Effector memory CD8-positive, alpha-beta T cell (primary cell): ENCODE measurements at regions not wholly inside any gene's neighbourhood (a gene's known extent, or its start where the extent isn't known, plus 50 kb on each side); places are given as distances from the start of the nearest gene placed in this dataset.

Experiments
- ATAC-seq: fragments of 150-1000 bp; cut with Tn5 transposase; replicated peaks from 2 replicates; pipeline ENCODE4 v1.10.0; 2021; ENCODE audit warnings: mild to moderate bottlenecking, moderate library complexity
- DNase-seq, 3 experiments: peaks; one replicate each; pipeline ENCODE4 v3.0.0; 2021
- H3K27ac Mint-ChIP-seq, 2 donors: one replicate each; pipeline ENCODE4 v1.8.0; 2022; ENCODE audit warnings: mild to moderate bottlenecking in 2 of 2, mixed read lengths in 2 of 2, moderate library complexity in 2 of 2
- H3K27me3 Mint-ChIP-seq, 2 donors: one replicate each; pipeline ENCODE4 v1.8.0; 2022; ENCODE audit warnings: mixed read lengths in 2 of 2
- H3K36me3 Mint-ChIP-seq: one replicate; pipeline ENCODE4 v1.8.0; 2022; ENCODE audit warnings: mild to moderate bottlenecking, moderate library complexity, mixed read lengths; ENCODE audit not compliant: insufficient read depth
- H3K4me1 Mint-ChIP-seq, 2 donors: one replicate each; pipeline ENCODE4 v1.8.0; 2022; ENCODE audit warnings: low read depth in 2 of 2, mixed read lengths in 2 of 2
- H3K4me3 Mint-ChIP-seq, 2 donors: one replicate each; pipeline ENCODE4 v1.8.0; 2022; ENCODE audit warnings: mild to moderate bottlenecking in 2 of 2, mixed read lengths in 2 of 2, moderate library complexity in 2 of 2
- H3K9me3 Mint-ChIP-seq, 2 donors: one replicate each; pipeline ENCODE4 v1.8.0; 2022; ENCODE audit warnings: mixed read lengths in 2 of 2

DNA sequence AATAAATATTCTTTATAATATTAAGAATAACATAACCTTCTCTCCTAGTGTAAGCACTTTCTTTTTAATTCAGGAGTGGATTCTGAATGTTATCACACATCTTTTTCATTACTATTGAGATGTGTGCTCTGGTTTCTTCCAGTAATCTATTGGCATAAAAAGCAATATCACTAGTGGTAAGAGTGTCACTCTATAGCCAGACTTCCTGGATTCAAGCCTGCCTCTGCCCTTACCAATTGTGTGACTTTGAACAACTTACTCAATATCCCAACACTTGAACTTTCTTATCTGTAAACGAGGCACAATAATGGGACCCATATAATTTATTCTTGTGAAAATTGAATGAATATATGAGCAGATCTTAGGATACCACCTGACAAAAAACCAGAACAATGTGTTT, 71.0 kb downstream of the SEM1 start:
- H3K36me3 Mint-ChIP-seq: no peaks in the 10 kb centered on the region
- no peaks in the 10 kb centered on the region for H3K4me1 Mint-ChIP-seq
- DNase-seq (no peak), ATAC-seq (no peak)
- no peaks in the 10 kb centered on the region for H3K9me3 Mint-ChIP-seq
- no peak overlapping the region for H3K4me3 Mint-ChIP-seq
- no peak overlapping the region for H3K27ac Mint-ChIP-seq
- H3K27me3 Mint-ChIP-seq: peaks cover 0 to 9% of the 10 kb centered on the region in 2 donors

DNA sequence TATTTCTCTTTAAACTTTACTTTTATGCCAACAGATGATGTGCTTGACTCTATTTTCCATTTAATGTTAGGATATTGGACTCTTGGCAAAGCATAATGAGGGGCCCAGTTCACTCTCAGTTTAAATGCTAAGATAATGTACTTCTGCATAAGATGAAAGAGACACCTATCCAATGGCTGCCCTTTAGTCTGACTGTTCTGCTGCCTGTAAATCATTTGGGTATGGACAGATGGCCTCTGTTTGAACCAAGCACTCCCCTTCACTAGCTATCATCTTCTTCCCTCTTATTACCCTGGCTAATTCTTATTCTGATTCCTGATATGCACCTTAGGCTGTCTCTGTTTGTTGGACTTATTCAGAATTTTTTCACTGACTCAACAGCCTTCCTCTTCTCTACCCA, 72.1 kb downstream of the SEM1 start:
- DNase-seq: no peak
- H3K27me3 Mint-ChIP-seq: peaks cover 0 to 9% of the 10 kb centered on the region in 2 donors

DNA sequence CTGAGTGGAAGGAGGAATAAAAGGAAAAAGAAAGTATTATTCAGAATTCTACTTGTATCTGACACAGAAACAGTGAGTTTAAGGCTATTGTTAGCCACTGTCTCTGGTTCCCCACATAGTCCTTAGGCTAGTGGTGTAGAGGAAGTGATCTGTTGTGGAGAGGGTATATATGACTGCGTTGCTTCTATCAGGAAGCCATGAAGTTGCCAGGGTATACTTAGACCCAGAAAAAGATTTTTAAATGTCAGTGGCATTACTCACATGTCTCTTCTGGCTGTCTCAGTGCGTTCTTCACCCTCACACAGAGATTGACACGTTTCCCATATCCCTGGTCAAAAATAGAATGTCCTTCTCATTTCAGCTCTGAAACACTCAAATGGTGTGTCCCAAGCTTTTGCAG, 72.7 kb downstream of the SEM1 start:
- Mint-ChIP-seq H3K36me3 (no peaks in the 10 kb centered on the region), H3K4me1 (no peaks in the 10 kb centered on the region), H3K27ac (no peak overlapping the region), H3K4me3 (no peak overlapping the region), H3K27me3 (peaks cover 2 to 12% of the 10 kb centered on the region in 2 donors), H3K9me3 (no peaks in the 10 kb centered on the region)
- DNase-seq (no peak), ATAC-seq (no peak)

More for the DNA sequence above, 72.1 kb downstream of the SEM1 start:
- Mint-ChIP-seq H3K4me1 (no peaks in the 10 kb centered on the region), H3K9me3 (no peaks in the 10 kb centered on the region), H3K4me3 (no peak overlapping the region), H3K27ac (no peak overlapping the region), H3K36me3 (no peaks in the 10 kb centered on the region)
- no peak for ATAC-seq

DNA sequence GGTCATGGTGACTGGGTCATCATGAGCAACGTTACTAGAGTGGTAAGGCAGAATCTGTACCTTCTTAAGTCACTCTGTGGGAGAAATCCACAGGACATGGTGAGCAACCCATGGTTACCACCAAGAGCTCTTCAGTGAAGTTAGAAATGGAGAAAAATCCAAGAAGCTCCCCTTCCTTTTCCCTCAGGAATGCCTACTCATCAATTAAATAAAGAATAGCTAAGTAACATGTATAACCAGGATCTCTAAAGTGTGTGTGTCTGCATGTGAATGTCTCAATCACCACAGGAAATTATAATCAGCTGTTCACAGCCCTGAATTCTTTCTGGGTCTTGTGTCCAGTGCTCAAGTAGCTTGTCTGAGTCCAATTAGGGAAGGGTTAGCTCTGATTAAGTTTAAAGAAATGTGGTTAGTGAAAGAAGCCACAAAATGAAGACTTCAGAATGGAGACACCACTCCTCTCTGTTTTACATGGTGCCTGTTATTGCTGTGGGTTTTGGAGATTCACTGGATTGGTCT, 73.2 kb downstream of the SEM1 start:
- H3K9me3 Mint-ChIP-seq: no peaks in the 10 kb centered on the region
- ATAC-seq (no peak), DNase-seq (no peak)
- no peaks in the 10 kb centered on the region for H3K4me1 Mint-ChIP-seq
- H3K27ac Mint-ChIP-seq: no peak overlapping the region
- peaks cover 8 to 13% of the 10 kb centered on the region in 2 donors for H3K27me3 Mint-ChIP-seq
- no peaks in the 10 kb centered on the region for H3K36me3 Mint-ChIP-seq
- no peak overlapping the region for H3K4me3 Mint-ChIP-seq

DNA sequence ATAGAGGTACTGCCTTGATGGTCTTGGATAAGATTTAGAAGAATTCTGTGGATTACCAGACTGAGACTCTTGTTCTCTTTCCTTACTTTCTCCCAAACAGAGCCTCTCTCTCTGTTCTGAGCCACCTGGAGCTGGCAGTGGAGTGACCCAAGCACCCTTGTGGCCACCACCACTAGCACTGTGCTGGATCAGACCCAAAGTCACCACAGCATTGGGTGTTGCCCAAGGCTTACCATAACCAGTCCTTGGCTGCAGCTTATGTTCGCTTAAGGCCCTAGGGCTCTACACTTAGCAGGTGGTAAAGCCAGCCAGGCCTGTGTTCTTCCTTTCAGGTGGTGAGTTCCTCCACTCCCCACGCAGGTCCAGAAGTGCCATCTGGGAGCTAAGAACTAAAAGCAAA, 79.8 kb downstream of the SEM1 start:
- H3K9me3 Mint-ChIP-seq: peaks cover 4 to 35% of the 10 kb centered on the region in 2 donors
- no peak overlapping the region for H3K27ac Mint-ChIP-seq
- no peaks in the 10 kb centered on the region for H3K4me1 Mint-ChIP-seq
- H3K4me3 Mint-ChIP-seq: no peak overlapping the region
- no peaks in the 10 kb centered on the region for H3K36me3 Mint-ChIP-seq
- peaks cover 5 to 19% of the 10 kb centered on the region in 2 donors for H3K27me3 Mint-ChIP-seq
- ATAC-seq (no peak), DNase-seq (no peak)

DNA sequence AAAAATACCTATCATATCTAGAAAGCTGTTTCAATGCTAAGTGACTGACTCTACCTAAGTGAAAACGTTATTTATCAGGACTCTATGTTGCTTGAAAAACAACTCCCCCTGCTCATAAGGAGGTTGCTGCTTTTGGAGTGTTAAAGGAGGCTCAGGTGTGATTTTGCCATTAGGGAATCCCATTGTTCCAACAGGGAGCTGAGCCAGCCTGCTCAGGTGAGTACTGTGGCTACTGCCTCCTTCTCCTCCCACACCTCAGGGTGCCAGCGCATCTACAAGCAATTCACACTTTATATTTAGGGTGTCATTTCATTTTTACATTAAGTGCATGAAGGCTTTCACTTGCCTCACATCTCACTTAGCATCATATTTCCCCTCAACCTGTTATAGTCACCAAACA, 84.7 kb downstream of the SEM1 start:
- H3K9me3 Mint-ChIP-seq: peaks cover 7 to 43% of the 10 kb centered on the region in 2 donors
- no peaks in the 10 kb centered on the region for H3K36me3 Mint-ChIP-seq
- peaks cover 0 to 10% of the 10 kb centered on the region in 2 donors for H3K27me3 Mint-ChIP-seq
- no peaks in the 10 kb centered on the region for H3K4me1 Mint-ChIP-seq
- H3K4me3 Mint-ChIP-seq: no peak overlapping the region
- no peak for DNase-seq
- H3K27ac Mint-ChIP-seq: no peak overlapping the region
- no peak for ATAC-seq

DNA sequence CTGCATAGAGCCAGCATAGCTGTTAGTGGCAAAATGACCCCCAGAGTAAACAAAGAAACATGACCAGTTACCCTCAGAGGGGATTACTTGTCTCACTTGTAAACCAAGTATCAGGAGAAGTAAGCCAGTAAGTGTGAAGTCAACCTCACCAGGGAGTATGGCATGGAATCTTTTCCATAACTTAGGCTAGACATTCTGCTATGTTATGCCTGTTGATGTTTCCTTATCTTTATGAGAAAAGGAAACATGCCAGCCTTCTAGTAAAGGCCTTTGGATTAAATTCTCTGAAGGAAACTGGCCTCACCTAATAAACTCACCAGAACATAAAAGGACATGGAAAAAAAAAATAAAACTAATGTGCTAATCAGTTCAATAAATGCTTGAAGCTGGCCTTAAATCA, 87.7 kb downstream of the SEM1 start:
- H3K4me3 Mint-ChIP-seq: no peak overlapping the region
- no peaks in the 10 kb centered on the region for H3K36me3 Mint-ChIP-seq
- DNase-seq (no peak), ATAC-seq (no peak)
- H3K27me3 Mint-ChIP-seq: no peaks in the 10 kb centered on the region
- peaks cover 5 to 30% of the 10 kb centered on the region in 2 donors for H3K9me3 Mint-ChIP-seq
- no peaks in the 10 kb centered on the region for H3K4me1 Mint-ChIP-seq
- H3K27ac Mint-ChIP-seq: no peak overlapping the region

DNA sequence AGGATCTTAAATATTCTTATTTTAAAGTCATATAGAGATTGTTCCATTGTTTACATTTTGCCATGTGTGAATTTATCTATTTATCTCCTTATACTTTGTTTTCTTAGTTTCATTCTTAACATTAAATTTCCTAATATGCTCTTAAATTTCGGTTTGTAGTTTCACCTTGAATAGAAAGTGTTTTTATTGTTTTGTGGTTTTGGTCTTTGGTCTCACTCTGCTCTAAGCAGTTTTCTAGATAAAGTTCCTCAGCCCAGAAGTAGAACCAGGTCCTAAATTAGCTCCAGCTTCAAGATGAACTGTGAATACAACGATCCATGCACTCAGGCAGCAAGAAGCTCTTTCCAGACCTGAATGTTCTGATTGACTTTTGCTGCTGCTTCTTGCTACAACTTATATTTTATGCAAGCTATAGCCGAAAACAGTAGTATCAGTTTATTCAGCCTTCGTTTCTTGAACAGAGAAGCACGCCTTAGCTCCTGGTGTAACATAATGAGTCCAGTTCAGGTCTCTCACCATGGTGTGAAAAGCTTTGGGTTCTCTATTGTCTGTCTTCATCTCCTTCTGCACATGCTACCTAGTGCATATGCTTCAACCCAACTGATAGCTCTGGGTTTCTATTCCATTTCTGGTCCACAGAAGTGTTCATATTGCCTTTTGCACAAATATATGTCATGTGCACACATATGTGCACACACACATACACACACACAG, 95.3 kb downstream of the SEM1 start:
- Mint-ChIP-seq H3K4me1 (no peaks in the 10 kb centered on the region), H3K4me3 (no peak overlapping the region), H3K36me3 (no peaks in the 10 kb centered on the region), H3K9me3 (peaks cover 6 to 16% of the 10 kb centered on the region in 2 donors), H3K27me3 (peaks cover 0 to 5% of the 10 kb centered on the region in 2 donors), H3K27ac (no peak overlapping the region)
- DNase-seq: no peak
- no peak for ATAC-seq

DNA sequence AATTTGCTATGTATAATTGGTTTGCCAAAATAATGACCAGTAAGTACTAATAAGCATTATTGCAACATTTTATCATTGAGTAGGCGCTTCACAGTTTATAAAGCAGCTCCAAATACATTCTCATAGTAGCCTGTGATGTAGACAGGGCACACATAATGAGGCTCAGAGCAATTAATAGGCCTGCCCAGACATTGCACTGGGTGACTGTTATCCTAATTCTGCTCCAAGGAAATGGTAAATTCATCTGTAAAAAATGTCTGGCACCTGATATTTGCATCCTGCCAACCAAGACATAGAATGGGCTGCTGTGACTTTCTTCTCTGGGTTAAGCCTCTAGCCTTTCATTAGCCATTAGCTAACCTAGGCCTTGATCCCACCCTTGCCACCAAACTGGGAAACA, 97.6 kb downstream of the SEM1 start:
- H3K9me3 Mint-ChIP-seq: peaks cover 4 to 9% of the 10 kb centered on the region in 2 donors
- H3K36me3 Mint-ChIP-seq: no peaks in the 10 kb centered on the region
- no peak for ATAC-seq
- no peak for DNase-seq
- no peaks in the 10 kb centered on the region for H3K4me1 Mint-ChIP-seq
- no peak overlapping the region for H3K4me3 Mint-ChIP-seq
- H3K27me3 Mint-ChIP-seq: peaks cover 10 to 11% of the 10 kb centered on the region in 2 donors
- no peak overlapping the region for H3K27ac Mint-ChIP-seq

DNA sequence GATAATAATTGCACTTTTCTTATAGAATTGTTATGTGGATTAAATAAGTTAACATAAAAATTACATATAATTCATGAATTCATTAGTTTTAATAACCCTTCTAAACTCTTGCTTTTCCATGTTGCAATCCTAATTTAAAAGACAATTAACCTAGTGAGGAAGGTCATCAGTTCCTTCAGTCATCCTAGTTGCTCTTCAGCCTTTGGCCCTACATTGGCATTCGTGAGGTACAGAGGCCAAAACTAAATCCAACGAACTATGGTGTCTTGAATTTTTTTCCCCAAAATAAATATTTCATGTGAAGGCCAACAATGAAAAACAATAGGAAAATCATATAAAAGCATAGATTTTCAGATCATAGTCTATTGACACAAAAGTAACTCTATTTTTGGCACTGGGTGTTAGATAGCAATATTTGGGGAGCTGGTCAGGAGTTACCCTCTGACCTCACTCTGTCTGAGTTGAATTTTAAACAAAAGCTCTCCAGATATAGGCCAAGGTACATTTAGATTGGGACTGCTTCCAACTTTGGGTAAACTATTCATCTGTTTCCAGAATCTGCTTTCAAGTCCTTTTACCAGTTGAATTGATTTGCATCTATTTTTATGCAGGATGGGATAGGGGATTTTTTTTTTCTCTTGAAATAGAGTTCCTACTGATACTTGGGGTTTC, 104.5 kb downstream of the SEM1 start:
- Mint-ChIP-seq H3K36me3 (no peaks in the 10 kb centered on the region), H3K9me3 (peaks cover 4 to 5% of the 10 kb centered on the region in 2 donors), H3K4me3 (no peak overlapping the region), H3K4me1 (no peaks in the 10 kb centered on the region), H3K27me3 (peaks cover 17 to 20% of the 10 kb centered on the region in 2 donors), H3K27ac (no peak overlapping the region)
- ATAC-seq: no peak
- DNase-seq: no peak

DNA sequence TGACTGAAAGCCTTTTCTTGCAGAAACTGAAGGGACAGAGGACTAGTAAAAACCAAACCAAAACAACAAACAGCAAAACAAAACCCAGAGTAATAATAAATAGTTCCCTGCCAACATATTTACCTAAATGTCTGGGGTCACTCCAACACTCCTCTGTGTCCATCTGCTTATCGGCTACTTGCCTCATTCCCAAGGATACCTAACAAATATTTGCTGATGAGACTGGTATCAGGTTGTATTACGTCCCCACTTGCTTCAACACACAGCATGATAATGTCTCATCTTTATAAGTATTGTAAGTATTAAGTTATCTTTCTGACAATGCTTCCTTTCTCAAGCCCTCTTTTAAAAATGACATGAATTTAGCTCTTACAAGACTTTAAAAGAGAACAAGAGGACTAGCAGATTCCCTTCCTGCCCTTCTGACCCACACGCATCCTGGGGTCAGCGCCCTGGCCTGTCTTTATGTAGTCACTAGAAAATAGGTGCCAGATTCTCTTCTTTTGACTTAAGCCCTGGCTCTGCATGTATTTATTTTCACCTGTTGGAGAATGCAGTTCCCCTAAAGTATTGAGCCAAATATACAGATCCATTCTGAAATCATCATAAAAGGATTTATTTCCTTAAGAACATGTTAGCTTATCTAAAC, 110.2 kb downstream of the SEM1 start:
- ATAC-seq: no peak
- H3K4me1 Mint-ChIP-seq: no peaks in the 10 kb centered on the region
- DNase-seq: no peak
- H3K9me3 Mint-ChIP-seq: no peaks in the 10 kb centered on the region
- H3K4me3 Mint-ChIP-seq: no peak overlapping the region
- H3K27ac Mint-ChIP-seq: no peak overlapping the region
- no peaks in the 10 kb centered on the region for H3K36me3 Mint-ChIP-seq
- peaks cover 6 to 20% of the 10 kb centered on the region in 2 donors for H3K27me3 Mint-ChIP-seq

DNA sequence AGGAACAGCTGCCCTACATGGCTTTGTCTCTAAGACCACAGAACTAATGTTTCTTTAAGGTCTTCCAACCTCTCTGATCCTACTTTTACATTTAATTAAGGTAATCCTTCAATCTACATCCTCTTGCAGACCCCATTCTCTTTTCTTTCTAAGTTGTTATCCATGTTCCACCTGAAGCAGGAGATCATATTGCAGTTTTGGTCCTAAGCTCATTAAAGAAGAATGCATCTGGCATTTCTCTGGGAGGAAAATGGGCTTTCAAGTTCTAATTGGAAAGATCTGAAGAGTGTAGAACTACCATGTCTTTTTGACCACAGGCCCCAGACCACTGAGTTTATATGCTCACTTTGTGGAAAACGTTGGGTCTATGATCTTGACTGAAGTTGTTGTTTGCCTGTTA, 111.2 kb downstream of the SEM1 start:
- no peaks in the 10 kb centered on the region for H3K4me1 Mint-ChIP-seq
- ATAC-seq (no peak), DNase-seq (no peak)
- no peak overlapping the region for H3K4me3 Mint-ChIP-seq
- H3K27me3 Mint-ChIP-seq: peaks cover 6 to 20% of the 10 kb centered on the region in 2 donors
- H3K9me3 Mint-ChIP-seq: no peaks in the 10 kb centered on the region
- H3K27ac Mint-ChIP-seq: no peak overlapping the region
- H3K36me3 Mint-ChIP-seq: no peaks in the 10 kb centered on the region

DNA sequence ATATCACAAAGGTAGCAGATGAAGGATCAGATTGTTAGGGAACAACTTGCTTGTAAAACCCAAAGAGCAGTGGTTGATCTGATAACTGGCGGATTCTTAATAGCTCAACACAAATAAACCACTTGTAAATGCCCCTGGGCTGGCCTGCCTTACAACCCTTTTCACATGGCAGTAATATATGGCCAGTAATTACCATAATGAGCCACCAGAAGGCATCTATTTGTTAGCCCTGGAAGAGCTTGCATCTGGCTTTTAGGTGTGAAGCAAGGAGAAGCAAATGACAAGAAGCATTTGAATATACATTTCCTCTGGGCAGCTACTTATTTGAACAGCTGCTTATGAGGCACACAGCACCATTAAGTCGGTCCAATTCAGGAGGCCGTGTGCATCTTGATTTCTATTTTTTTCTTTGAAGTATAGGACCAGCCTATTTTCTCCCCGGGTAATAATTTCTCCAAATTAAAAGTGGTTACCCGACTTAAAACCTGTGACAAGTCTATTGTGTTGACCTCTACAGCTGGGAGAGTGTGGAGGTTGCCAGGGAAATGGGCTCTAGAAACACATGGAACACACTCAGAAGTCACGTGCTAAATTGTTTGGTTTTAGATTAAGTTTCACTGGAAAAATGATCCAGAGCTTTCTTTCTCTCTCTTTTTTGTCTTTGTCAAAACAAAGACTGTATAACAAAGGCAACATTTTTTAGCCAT, 113.4 kb downstream of the SEM1 start:
- Mint-ChIP-seq H3K4me1 (no peaks in the 10 kb centered on the region), H3K27ac (no peak overlapping the region), H3K4me3 (no peak overlapping the region), H3K9me3 (no peaks in the 10 kb centered on the region), H3K27me3 (peaks cover 18 to 36% of the 10 kb centered on the region in 2 donors), H3K36me3 (no peaks in the 10 kb centered on the region)
- ATAC-seq: no peak
- no peak for DNase-seq
